Endothelial cell of umbilical vein (primary cell): ENCODE measurements at regions not wholly inside any gene's neighbourhood (a gene's known extent, or its start where the extent isn't known, plus 50 kb on each side); places are given as distances from the start of the nearest gene placed in this dataset.

Experiments
- BruUV-seq: library from RNA; stranded (reverse); fragments of 400-500 nt; replicated peaks from 2 replicates; lab custom pipeline; 2021; lab: Mats Ljungman, UMichigan
- CTCF ChIA-PET: fragments of 300-600, 350-600 bp; sonication (Branson Sonifier 250); formaldehyde crosslinking; loops from one replicate; lab custom pipeline; 2021; ENCODE audit warnings: antibody characterized with exemption, inconsistent platforms; lab: Charles Lee
- POLR2A ChIA-PET: fragments of 300-600, 350-600 bp; sonication (Branson Sonifier 250); formaldehyde crosslinking; loops from one replicate; lab custom pipeline; 2021; ENCODE audit warnings: antibody characterized with exemption, inconsistent platforms; lab: Charles Lee
- DNase-seq: peaks from one replicate; pipeline ENCODE4 v3.0.0-alpha.2; 2011; ENCODE audit warnings: low read depth, low spot score
- FAIRE-seq: peaks from 2 replicates; lab custom pipeline; 2011; peaks lifted over from hg19 to GRCh38; lab: Jason Lieb, UNC
- H2AFZ ChIP-seq: 2 replicates; pipeline ENCODE4 v1.6.0; 2012; ENCODE audit warnings: low read depth, low read length, control low read depth, inconsistent platforms
- H3K27ac ChIP-seq: 2 replicates; pipeline ENCODE4 v1.5.1; 2011; ENCODE audit warnings: low read depth, mild to moderate bottlenecking, control low read depth, low read length, moderate library complexity; ENCODE audit not compliant: insufficient read depth
- H3K27me3 ChIP-seq, 2 experiments: 2 replicates each; pipeline versions ENCODE4 v1.6.0 to v1.6.1; 2011; ENCODE audit warnings: low read length in 2 of 2, mixed read lengths in 1 of 2; ENCODE audit not compliant: control insufficient read depth in 2 of 2, insufficient read depth in 2 of 2
- H3K36me3 ChIP-seq, 2 experiments: 2 replicates in 1 of 2; 3 replicates in 1 of 2; pipeline ENCODE4 v1.5.1; 2011; ENCODE audit warnings: low read length in 2 of 2, mild to moderate bottlenecking in 1 of 2, moderate library complexity in 1 of 2; ENCODE audit not compliant: control insufficient read depth in 2 of 2, insufficient read depth in 2 of 2; ENCODE audit errors: extremely low read depth in 1 of 2
- H3K4me1 ChIP-seq: 3 replicates; pipeline ENCODE4 v1.5.1; 2011; ENCODE audit warnings: mild to moderate bottlenecking, low read length; ENCODE audit not compliant: control insufficient read depth, insufficient read depth; ENCODE audit errors: extremely low read depth
- H3K4me2 ChIP-seq: 2 replicates; pipeline ENCODE4 v1.6.1; 2011; ENCODE audit warnings: low read length, control low read depth, mixed read lengths; ENCODE audit not compliant: insufficient read depth
- H3K4me3 ChIP-seq, 3 experiments: fragments of 200-600 bp in 1 of 3; sonication (generic), shearing (Covaris generic) in 1 of 3; replicated peaks in 1 of 3; 2 replicates each; pipeline ENCODE4 v1.5.1; 2011 to 2016; ENCODE audit warnings: control low read depth in 3 of 3, low read length in 3 of 3, mild to moderate bottlenecking in 2 of 3, inconsistent platforms in 1 of 3, low read depth in 1 of 3, moderate library complexity in 1 of 3; ENCODE audit not compliant: insufficient read depth in 1 of 3
- H3K79me2 ChIP-seq: 2 replicates; pipeline ENCODE4 v1.6.0; 2012; ENCODE audit warnings: low read length, inconsistent platforms; ENCODE audit not compliant: control insufficient read depth, insufficient read depth
- H3K9ac ChIP-seq: replicated peaks from 2 replicates; pipeline ENCODE3; 2011; ENCODE audit warnings: low read length, control low read depth; ENCODE audit not compliant: insufficient read depth; ENCODE audit errors: extremely low read depth
- H3K9me1 ChIP-seq: replicated peaks from 3 replicates; pipeline ENCODE4 v1.6.0; 2011; ENCODE audit warnings: mild to moderate bottlenecking, low read length; ENCODE audit not compliant: control insufficient read depth, insufficient read depth; ENCODE audit errors: extremely low read depth
- H3K9me3 ChIP-seq: replicated peaks from 2 replicates; pipeline ENCODE4 v1.5.1; 2012; ENCODE audit warnings: low read length, inconsistent platforms; ENCODE audit not compliant: control insufficient read depth, insufficient read depth
- H4K20me1 ChIP-seq: replicated peaks from 2 replicates; pipeline ENCODE3; 2011; ENCODE audit warnings: mild to moderate bottlenecking, low read length; ENCODE audit not compliant: control insufficient read depth, insufficient read depth; ENCODE audit errors: extremely low read depth
- EZH2 ChIP-seq: IDR thresholded peaks from 2 replicates; pipeline ENCODE4 v1.6.1; 2012; ENCODE audit warnings: borderline replicate concordance, low read depth, mild to moderate bottlenecking, moderate library complexity, low read length, inconsistent platforms; ENCODE audit not compliant: severe bottlenecking
- FOS ChIP-seq: IDR thresholded peaks from 2 replicates; pipeline ENCODE4 v1.6.1; 2011; ENCODE audit warnings: mild to moderate bottlenecking, low read length, moderate library complexity, borderline replicate concordance; ENCODE audit not compliant: insufficient read depth
- GATA2 ChIP-seq: IDR thresholded peaks from 2 replicates; pipeline ENCODE4 v1.7.0; 2011; ENCODE audit warnings: low read depth, mild to moderate bottlenecking, moderate library complexity, mixed read lengths, low read length; ENCODE audit not compliant: insufficient read length, insufficient read depth
- JUN ChIP-seq: IDR thresholded peaks from 2 replicates; pipeline ENCODE4 v1.6.1; 2011; ENCODE audit warnings: borderline replicate concordance, low read depth; ENCODE audit not compliant: insufficient read length, insufficient read depth
- MAX ChIP-seq: IDR thresholded peaks from 2 replicates; pipeline ENCODE4 v1.6.1; 2011; ENCODE audit not compliant: insufficient read depth, insufficient read length
- MYC ChIP-seq: IDR thresholded peaks from one replicate; pipeline ENCODE4 v1.6.1; 2011; ENCODE audit warnings: mild to moderate bottlenecking, low read depth, low read length
- POLR2A ChIP-seq: IDR thresholded peaks from 2 replicates; pipeline ENCODE4 v1.6.1; 2012; ENCODE audit warnings: low read depth, mild to moderate bottlenecking, control low read depth, low read length
- POLR2AphosphoS5 ChIP-seq: IDR thresholded peaks from 2 replicates; pipeline ENCODE4 v1.6.1; 2012; ENCODE audit warnings: low read depth, mild to moderate bottlenecking, control low read depth, low read length, moderate library complexity; ENCODE audit not compliant: insufficient read depth
- dilution Hi-C: fragments of 300-500 bp; cut with MboI; formaldehyde crosslinking; loops from one replicate; pipeline ENCODE4 v1.15.0; 2019; ENCODE audit warnings: low sequenced_read_pairs; ENCODE audit not compliant: extremely low pct_ligation_motif_present
- intact Hi-C: fragments of 100-400 bp; cut with micrococcal nuclease; formaldehyde crosslinking; loops from one replicate; pipeline ENCODE4 v1.10.0; 2022
- TF ChIP-seq, protein P1 (sequence below), 2 donors: IDR thresholded peaks; 1 replicate in 1 of 2; 2 replicates in 1 of 2; pipeline ENCODE4 v1.5.1; 2011; ENCODE audit warnings: low read length in 2 of 2, mild to moderate bottlenecking in 2 of 2, moderate library complexity in 2 of 2, control low read depth in 1 of 2, inconsistent platforms in 1 of 2, low read depth in 1 of 2; ENCODE audit not compliant: insufficient read depth in 1 of 2; ENCODE audit errors: extremely low read depth in 1 of 2

GRCh38 chr1:234965111-234965510, 163.5 kb downstream of the TOMM20 start:
- Histone ChIP-seq H3K4me2 (no peak overlapping the region), H3K4me1 (peaks cover 37% of the 10 kb centered on the region), H3K36me3 (no peaks in the 10 kb centered on the region), H3K4me3 (no peak overlapping the region), H3K9me1 (no peaks in the 10 kb centered on the region), H3K27me3 (no peaks in the 10 kb centered on the region), H3K27ac (no peak overlapping the region), H3K9ac (no peak overlapping the region), H4K20me1 (no peaks in the 10 kb centered on the region), H2AFZ (peak overlapping the region; percentile 59), H3K79me2 (no peaks in the 10 kb centered on the region), H3K9me3 (no peaks in the 10 kb centered on the region)
- ChIA-PET CTCF (interaction anchor here (1.0 to 1.7 kb wide), 3 partner anchors 9 to 18 kb away, joined by 3 to 4 read pairs (median 3); no protein-coding TSS in a partner anchor), POLR2A (no interaction called here)
- no peak for TF ChIP-seq JUN
- TF ChIP-seq FOS, result no peak
- TF ChIP-seq GATA2, result no peak
- no peak for TF ChIP-seq EZH2
- TF ChIP-seq, protein P1, sequence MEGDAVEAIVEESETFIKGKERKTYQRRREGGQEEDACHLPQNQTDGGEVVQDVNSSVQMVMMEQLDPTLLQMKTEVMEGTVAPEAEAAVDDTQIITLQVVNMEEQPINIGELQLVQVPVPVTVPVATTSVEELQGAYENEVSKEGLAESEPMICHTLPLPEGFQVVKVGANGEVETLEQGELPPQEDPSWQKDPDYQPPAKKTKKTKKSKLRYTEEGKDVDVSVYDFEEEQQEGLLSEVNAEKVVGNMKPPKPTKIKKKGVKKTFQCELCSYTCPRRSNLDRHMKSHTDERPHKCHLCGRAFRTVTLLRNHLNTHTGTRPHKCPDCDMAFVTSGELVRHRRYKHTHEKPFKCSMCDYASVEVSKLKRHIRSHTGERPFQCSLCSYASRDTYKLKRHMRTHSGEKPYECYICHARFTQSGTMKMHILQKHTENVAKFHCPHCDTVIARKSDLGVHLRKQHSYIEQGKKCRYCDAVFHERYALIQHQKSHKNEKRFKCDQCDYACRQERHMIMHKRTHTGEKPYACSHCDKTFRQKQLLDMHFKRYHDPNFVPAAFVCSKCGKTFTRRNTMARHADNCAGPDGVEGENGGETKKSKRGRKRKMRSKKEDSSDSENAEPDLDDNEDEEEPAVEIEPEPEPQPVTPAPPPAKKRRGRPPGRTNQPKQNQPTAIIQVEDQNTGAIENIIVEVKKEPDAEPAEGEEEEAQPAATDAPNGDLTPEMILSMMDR (IDR thresholded peaks at IDR 0.05; ENCODE audit: extremely low read depth in 1 of 2, insufficient read depth in 1 of 2, low read depth in 1 of 2, low read length in 2 of 2), result no peak
- no peak for TF ChIP-seq POLR2AphosphoS5
- TF ChIP-seq POLR2A, result no peak
- TF ChIP-seq MYC, result no peak
- TF ChIP-seq MAX, result no peak
- FAIRE-seq (no peak), DNase-seq (no peak)
- BruUV-seq, result no TSS peak
- dilution Hi-C loops (no loop called here), intact Hi-C loops (no loop called here)
